ENCODE measurements at regions not wholly inside any gene's neighbourhood (a gene's known extent, or its start where the extent isn't known, plus 50 kb on each side); places are given as distances from the start of the nearest gene placed in this dataset.

GRCh38 chr16:79767421-79768275, 167.1 kb upstream of the MAF start:
- TF ChIP-seq GATA2 (IDR thresholded peaks at IDR 0.05; ENCODE audit: low read depth, low read length) (no peak), GATA3 (IDR thresholded peaks at IDR 0.05; ENCODE audit: low read depth, low read length) (no peak)

- TF ChIP-seq GATA3 (IDR thresholded peaks at IDR 0.05; ENCODE audit: low read depth, low read length) = no peak
- no peak for TF ChIP-seq GATA2 (IDR thresholded peaks at IDR 0.05; ENCODE audit: low read depth, low read length)
Measured at GRCh38 chr16:79765901-79766394, 165.4 kb upstream of the MAF start.

GRCh38 chr16:79765431-79765830, 164.9 kb upstream of the MAF start:
- TF ChIP-seq GATA2 (IDR thresholded peaks at IDR 0.05; ENCODE audit: low read depth, low read length) (no peak), GATA3 (IDR thresholded peaks at IDR 0.05; ENCODE audit: low read depth, low read length) (no peak)

- TF ChIP-seq GATA3 (IDR thresholded peaks at IDR 0.05; ENCODE audit: low read depth, low read length) (no peak), GATA2 (IDR thresholded peaks at IDR 0.05; ENCODE audit: low read depth, low read length) (no peak)
Measured at GRCh38 chr16:79764415-79765110, 164.0 kb upstream of the MAF start.

- TF ChIP-seq GATA3 (IDR thresholded peaks at IDR 0.05; ENCODE audit: low read depth, low read length) (no peak), GATA2 (IDR thresholded peaks at IDR 0.05; ENCODE audit: low read depth, low read length) (no peak)
Measured at GRCh38 chr16:79762217-79762616, 161.7 kb upstream of the MAF start.

- TF ChIP-seq GATA2 (IDR thresholded peaks at IDR 0.05; ENCODE audit: low read depth, low read length) (no peak), GATA3 (IDR thresholded peaks at IDR 0.05; ENCODE audit: low read depth, low read length) (no peak)
Measured at GRCh38 chr16:79758615-79759346, 158.2 kb upstream of the MAF start.

GRCh38 chr16:79757968-79758367, 157.4 kb upstream of the MAF start:
- TF ChIP-seq GATA3 (IDR thresholded peaks at IDR 0.05; ENCODE audit: low read depth, low read length) (no peak), GATA2 (IDR thresholded peaks at IDR 0.05; ENCODE audit: low read depth, low read length) (no peak)

GRCh38 chr16:79757163-79757562, 156.6 kb upstream of the MAF start:
- TF ChIP-seq GATA3 (IDR thresholded peaks at IDR 0.05; ENCODE audit: low read depth, low read length) = no peak
- TF ChIP-seq GATA2 (IDR thresholded peaks at IDR 0.05; ENCODE audit: low read depth, low read length) = no peak

- TF ChIP-seq GATA3 (IDR thresholded peaks at IDR 0.05; ENCODE audit: low read depth, low read length) (no peak), GATA2 (IDR thresholded peaks at IDR 0.05; ENCODE audit: low read depth, low read length) (no peak)
Measured at GRCh38 chr16:79756571-79756970, 156.0 kb upstream of the MAF start.

- TF ChIP-seq GATA2 (IDR thresholded peaks at IDR 0.05; ENCODE audit: low read depth, low read length) = no peak
- TF ChIP-seq GATA3 (IDR thresholded peaks at IDR 0.05; ENCODE audit: low read depth, low read length) = no peak
Measured at GRCh38 chr16:79754501-79754900, 154.0 kb upstream of the MAF start.

- no peak for TF ChIP-seq GATA2 (IDR thresholded peaks at IDR 0.05; ENCODE audit: low read depth, low read length)
- no peak for TF ChIP-seq GATA3 (IDR thresholded peaks at IDR 0.05; ENCODE audit: low read depth, low read length)
Measured at GRCh38 chr16:79754081-79754480, 153.5 kb upstream of the MAF start.

- TF ChIP-seq GATA3 (IDR thresholded peaks at IDR 0.05; ENCODE audit: low read depth, low read length) (no peak), GATA2 (IDR thresholded peaks at IDR 0.05; ENCODE audit: low read depth, low read length) (no peak)
Measured at GRCh38 chr16:79753286-79753685, 152.7 kb upstream of the MAF start.

- no peak for TF ChIP-seq GATA3 (IDR thresholded peaks at IDR 0.05; ENCODE audit: low read depth, low read length)
- no peak for TF ChIP-seq GATA2 (IDR thresholded peaks at IDR 0.05; ENCODE audit: low read depth, low read length)
Measured at GRCh38 chr16:79752396-79752795, 151.9 kb upstream of the MAF start.
